ENCODE measurements at regions not wholly inside any gene's neighbourhood (a gene's known extent, or its start where the extent isn't known, plus 50 kb on each side); places are given as distances from the start of the nearest gene placed in this dataset.

- TF ChIP-seq, protein P1, sequence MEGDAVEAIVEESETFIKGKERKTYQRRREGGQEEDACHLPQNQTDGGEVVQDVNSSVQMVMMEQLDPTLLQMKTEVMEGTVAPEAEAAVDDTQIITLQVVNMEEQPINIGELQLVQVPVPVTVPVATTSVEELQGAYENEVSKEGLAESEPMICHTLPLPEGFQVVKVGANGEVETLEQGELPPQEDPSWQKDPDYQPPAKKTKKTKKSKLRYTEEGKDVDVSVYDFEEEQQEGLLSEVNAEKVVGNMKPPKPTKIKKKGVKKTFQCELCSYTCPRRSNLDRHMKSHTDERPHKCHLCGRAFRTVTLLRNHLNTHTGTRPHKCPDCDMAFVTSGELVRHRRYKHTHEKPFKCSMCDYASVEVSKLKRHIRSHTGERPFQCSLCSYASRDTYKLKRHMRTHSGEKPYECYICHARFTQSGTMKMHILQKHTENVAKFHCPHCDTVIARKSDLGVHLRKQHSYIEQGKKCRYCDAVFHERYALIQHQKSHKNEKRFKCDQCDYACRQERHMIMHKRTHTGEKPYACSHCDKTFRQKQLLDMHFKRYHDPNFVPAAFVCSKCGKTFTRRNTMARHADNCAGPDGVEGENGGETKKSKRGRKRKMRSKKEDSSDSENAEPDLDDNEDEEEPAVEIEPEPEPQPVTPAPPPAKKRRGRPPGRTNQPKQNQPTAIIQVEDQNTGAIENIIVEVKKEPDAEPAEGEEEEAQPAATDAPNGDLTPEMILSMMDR (IDR thresholded peaks at IDR 0.05): no peak
- no peak for TF ChIP-seq POLR2A (IDR thresholded peaks at IDR 0.05)
Observed at GRCh38 chrX:8319359-8319758, 145.3 kb upstream of the VCX3B start.
